PC-3 (cell line): ENCODE measurements at regions not wholly inside any gene's neighbourhood (a gene's known extent, or its start where the extent isn't known, plus 50 kb on each side); places are given as distances from the start of the nearest gene placed in this dataset.

Experiments
- CTCF ChIP-seq: fragments of 300-600 bp; sonication (generic); conservative IDR thresholded peaks from 2 replicates; pipeline ENCODE4 v1.5.1; 2017; ENCODE audit warnings: antibody characterized with exemption, low read depth, mild to moderate bottlenecking, low read length
- EZH2 ChIP-seq: fragments of 300-600 bp; sonication (generic); IDR thresholded peaks from one replicate; pipeline ENCODE4 v1.6.1; 2017; ENCODE audit warnings: antibody characterized with exemption, mild to moderate bottlenecking, low read length; ENCODE audit not compliant: unreplicated experiment
- EZH2phosphoT487 ChIP-seq: fragments of 300-600 bp; sonication (generic); IDR thresholded peaks from 2 replicates; pipeline ENCODE4 v1.6.1; 2018; ENCODE audit warnings: mild to moderate bottlenecking, antibody characterized with exemption, low read length, borderline replicate concordance

GRCh38 chr12:70069221-70070105 lies 173.8 kb upstream of the CNOT2 start:
- TF ChIP-seq CTCF = no peak
- TF ChIP-seq EZH2phosphoT487 = no peak
- no peak for TF ChIP-seq EZH2
